ENCODE measurements at regions not wholly inside any gene's neighbourhood (a gene's known extent, or its start where the extent isn't known, plus 50 kb on each side); places are given as distances from the start of the nearest gene placed in this dataset.
"Not testable (repeated sequence)": the region's sequence is repeated elsewhere in the genome, so short reads cannot be mapped to it uniquely, and the experiment has no call there.

DNA sequence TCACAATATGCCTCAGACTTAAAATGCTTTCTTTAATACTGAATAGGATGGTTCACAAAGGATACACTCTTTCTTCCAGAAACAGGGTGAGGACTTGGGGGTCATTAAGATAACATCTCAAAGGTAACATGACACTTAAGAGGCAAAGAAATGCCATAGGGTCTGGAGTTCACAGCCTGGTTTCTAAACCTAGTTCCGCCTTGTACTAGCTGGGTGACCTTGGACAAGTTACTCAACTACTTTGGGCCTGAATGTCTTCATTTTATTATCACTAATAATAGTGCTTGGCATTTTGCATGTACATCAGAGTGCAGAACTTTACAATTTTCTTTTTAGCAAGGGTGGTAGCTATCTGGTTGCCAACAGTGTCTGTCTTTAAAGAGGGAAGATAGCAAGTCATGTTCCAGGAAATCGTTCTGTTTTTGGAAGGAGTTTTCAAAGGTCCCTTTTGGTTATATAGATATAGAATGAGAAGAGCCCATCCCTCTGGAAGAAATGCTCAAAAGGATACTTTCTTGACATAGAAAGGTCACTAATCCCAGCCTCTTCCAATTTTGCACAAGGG lies 257.8 kb downstream of the NUAK1 start:
- DNase-seq (ENCODE audit: low read depth, low spot score), result no peak

DNA sequence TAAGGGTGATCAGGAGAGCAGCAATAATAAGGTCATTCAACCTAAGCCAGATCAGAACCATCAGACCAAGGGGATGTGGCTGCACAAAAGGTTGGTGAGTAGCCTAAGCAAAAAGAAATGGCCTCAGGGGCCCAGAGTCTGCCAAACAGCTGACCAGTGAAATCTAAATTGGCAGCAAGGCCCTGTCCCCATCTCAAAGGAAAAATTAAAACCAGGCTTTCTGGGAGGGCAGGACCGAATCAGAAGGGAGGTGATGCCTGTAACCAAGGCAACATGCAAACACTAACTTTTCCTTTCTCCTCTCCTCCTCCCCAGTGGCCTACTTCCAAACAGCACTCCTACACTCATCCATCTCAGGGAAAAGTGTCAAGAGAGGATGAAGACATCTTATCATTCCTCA lies 256.4 kb downstream of the NUAK1 start:
- no peak for DNase-seq (ENCODE audit: low read depth, low spot score)

DNA sequence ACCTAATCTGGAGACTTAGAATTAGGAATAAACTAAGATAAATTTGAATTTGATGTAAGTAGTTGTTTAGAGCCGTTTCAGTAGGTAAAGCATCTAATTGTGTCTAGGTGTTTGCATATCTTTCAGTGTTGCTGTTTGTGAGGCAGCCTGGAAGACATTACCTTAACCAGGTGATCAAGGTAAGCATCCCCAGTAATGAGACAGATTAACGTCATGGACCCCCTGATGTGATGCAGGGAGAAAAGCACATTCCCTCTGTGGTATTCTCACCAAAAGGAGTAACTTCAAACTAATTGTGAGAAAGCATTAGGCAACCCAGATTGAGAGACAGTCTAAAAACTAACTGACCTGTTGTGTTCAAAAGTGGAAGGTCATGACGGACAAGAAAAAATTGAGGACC lies 251.6 kb downstream of the NUAK1 start:
- no peak for DNase-seq (ENCODE audit: low read depth, low spot score)

DNA sequence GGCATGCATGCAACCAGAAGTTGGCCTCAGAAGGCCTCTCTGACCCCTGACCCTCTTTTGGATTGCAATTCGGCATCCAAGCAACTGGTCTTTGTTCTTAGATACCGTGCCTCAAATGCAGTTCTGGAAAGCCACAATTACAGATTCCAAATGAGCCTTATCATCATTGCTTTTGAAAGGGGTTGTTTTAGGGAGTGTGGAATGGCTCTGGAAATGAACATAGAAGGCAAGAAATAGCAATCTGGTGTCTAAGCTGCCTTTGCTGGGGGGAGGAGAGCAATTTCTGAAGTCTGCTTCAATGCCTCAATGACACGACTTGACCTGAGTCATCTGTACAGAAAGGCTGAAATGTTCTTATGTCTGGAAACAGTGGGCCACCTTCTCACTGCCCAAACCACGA lies 250.1 kb downstream of the NUAK1 start:
- DNase-seq (ENCODE audit: low read depth, low spot score), result no peak

DNA sequence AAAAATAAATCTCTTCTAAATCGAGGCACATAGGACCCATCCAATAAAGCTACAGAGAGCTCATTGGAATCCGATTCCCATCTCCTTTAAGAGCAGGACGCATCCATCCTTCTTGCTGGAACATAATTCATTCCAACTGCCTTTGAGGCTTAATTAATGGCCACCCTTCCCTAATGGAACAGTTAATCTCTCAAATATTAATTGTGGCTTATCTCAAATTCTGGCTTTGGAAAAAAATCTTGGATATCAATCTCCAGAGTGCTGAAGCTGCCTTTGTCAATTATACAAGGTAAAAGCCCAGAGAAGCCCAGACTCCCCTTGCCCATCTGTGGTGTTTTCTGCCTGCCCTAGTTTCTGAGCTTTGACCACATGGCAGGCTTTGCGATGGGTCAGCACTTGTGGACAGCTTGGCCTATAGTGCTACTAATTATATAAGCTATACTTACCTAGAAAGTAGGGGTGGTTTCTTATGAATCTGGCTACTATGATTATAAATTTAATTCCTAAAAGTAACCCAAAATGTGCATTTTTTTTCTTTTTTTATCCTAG lies 246.3 kb downstream of the NUAK1 start:
- DNase-seq (ENCODE audit: low read depth, low spot score), result no peak

DNA sequence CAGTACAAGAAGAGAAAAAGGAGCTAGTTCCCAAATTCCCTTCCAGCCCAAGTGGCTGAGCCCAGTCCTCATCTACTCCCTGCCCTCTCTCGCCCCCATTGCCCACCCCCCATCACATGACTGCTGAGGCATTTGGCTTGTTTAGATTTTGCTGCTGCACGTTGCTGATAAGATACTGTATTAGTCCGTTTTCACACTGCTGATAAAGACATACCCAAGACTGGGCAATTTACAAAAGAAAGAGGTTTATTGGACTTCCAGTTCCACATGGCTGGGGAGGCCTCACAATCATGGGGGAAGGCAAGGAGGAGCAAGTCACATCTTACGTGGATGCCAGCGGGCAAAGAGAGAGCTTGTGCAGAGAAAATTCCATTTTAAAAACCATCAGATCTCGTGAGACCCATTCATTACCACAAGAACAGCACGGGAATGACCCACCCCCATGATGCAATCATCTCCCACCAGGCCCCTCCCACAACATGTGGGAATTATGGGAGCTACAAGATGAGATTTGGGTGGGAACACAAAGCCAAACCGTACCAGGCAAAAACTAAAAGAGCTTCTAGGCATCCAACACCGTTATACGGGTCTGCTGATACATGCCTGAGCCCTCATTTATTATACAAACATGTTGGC lies 243.4 kb downstream of the NUAK1 start:
- not testable (repeated sequence) for DNase-seq (ENCODE audit: low read depth, low spot score)

DNA sequence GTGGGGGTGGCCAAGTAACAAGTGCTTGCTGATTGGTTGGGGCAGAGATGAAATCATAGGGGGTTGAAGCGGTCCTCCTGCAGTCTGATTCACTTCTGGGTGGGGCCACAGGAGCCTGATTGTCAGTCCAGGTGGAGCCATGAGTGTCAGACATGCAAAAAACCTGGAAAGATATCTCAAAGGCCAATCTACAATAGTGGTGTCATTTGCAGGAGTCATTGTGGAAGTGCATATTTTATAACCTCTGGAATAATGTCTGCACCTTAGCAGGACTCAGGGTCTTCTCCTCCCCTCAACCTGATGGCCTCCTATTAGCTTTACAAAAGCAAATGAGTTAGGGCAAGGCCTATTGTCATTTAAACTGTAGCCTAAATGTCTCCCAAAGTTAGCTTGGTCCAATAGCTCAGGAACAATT lies 241.4 kb downstream of the NUAK1 start:
- no peak for DNase-seq (ENCODE audit: low read depth, low spot score)

DNA sequence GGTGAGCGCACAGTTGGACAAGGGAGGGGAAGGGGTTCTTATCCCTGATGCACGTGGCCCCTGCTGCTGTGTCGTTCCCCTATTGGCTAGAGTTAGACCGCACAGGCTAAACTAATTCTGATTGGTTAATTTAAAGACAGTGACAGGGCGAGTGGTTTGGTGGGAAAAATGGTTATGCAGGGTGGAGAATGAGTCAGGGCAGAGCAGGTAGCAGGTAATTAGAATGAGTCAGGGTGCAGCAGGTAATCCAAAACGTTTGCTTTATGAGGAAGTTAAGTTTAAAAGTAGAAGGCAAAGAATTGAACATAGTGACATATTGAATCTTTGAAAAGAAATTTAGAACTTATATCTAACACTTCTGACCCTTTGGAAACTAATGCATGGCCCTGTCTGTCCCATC lies 240.5 kb downstream of the NUAK1 start:
- DNase-seq (ENCODE audit: low read depth, low spot score), result not testable (repeated sequence)

DNA sequence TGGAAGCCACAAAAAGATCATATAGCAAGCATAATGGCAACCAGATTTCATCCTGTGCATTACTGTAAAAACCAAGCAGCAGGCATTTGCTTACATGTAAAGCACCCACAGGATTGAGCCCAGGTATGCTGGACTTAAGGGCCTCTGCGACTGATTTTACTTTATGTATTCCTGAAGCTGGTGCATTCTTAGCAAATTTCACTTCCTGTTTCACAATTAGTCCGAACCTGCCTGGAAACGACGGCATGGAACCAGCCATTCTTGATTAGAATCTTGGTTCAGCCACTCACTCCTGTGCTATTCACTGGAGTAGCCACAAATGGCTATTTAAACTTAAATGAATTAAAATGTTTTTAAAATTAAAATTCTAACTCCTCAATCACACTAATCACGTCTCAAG lies 239.2 kb downstream of the NUAK1 start:
- no peak for DNase-seq (ENCODE audit: low read depth, low spot score)

DNA sequence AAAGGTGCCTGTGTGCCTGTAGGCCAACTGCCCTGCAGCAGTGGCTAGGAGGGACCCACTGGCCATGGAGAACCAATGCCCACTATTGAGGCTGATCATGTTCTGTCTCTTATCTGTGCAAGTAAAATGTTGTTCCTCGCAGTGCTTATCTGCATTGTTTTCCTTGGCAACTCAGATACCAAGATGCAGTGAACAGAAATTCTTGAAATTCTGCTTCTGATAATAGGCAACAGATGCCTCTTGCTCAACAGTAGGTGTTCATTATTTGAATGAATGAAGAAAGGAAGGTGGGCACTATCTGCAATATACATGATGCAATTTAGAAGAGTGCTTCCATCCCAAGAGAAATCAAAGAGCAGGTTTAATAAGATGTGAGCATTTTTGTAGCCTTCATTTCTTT lies 232.2 kb downstream of the NUAK1 start:
- DNase-seq (ENCODE audit: low read depth, low spot score), result no peak

DNA sequence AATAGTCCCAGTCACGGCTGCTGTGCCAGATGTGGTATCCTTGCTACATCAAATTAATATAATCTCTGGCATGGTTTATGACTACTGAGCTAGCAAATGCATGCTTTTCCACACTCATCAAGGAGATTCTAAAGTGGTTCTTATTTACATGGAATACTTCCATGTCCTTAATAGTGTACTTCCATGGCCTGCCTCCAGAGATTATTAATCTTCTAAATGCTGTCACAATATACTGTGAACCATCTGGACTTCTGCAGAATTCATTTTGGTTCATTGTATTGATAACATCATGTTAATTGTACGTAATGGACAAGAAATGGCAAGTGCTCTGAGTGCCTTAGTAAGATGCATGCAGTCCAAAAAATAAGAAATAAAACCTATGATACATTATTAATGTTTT lies 230.8 kb downstream of the NUAK1 start:
- DNase-seq (ENCODE audit: low read depth, low spot score), result no peak

DNA sequence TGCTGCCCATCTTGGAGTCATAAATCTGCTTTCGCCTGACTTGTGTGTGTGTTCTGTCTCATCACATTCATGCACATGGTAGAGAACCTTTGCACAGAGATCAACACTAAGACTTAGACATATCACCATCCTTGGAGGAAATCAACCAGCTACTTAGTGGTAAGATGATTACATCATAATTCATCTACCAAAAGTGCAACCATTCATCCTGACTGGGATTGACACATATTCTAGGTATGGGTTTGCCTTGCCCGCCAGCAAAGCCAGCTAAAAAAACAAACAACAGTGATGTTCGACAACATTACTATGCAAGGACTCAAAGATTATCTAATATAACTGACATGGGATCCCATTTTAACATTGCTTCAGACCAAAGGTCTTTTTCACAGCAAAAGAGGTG lies 228.7 kb downstream of the NUAK1 start:
- no peak for DNase-seq (ENCODE audit: low read depth, low spot score)

DNA sequence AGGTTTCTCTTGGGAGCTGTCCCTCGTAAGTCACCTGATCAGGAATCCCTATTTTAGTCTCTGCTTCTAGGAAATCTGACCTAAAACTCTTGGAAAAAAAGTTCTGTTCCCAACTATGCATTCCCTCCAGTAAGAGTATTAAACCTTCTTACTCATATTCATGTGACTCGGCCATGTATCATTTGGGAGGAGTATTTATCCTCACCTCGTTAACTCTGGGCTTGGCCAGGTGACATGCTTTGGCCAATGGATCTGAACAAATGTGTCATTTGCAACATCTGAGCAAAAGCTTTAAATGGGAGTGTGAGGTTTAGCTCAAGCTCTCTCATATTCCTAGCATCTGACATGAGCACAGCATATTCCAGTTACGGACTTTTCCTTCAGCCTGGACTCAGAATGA lies 226.8 kb downstream of the NUAK1 start:
- no peak for DNase-seq (ENCODE audit: low read depth, low spot score)

DNA sequence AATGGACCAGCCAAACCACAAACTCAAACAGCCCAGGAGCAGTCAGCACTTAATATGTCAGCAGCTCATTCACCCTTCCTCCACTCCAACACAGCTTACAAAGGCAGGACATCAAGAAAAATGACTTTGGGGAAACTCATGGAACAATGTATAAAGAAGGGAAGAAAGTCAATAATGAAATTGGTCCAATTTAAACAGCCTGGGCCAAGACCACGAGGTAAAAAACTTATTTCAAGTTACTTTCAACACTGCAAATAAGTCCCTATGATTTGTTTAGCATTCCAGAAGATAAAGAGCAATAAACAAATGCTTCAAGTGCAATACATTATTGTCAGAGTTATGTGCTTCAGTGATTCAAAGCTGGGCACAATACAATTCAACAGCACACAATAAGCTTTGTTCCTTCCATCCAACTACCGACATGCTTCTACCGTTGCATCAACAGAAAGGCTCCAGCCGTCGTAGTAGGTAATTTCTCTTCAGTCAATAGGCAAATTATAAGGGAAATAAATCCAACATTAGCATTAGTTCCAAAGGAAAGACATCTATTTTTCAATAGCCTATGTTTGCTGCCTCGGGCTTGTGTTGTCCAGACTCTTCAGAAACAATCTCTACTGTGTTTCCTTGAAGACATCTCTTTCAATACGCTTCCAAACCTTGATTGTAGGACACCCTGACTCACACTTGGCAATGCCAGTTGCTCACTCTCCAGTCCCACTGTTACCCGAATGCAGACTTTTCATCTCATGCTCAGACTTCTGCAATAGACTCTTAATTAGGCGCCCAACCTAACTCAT lies 225.7 kb downstream of the NUAK1 start:
- DNase-seq (ENCODE audit: low read depth, low spot score), result no peak

DNA sequence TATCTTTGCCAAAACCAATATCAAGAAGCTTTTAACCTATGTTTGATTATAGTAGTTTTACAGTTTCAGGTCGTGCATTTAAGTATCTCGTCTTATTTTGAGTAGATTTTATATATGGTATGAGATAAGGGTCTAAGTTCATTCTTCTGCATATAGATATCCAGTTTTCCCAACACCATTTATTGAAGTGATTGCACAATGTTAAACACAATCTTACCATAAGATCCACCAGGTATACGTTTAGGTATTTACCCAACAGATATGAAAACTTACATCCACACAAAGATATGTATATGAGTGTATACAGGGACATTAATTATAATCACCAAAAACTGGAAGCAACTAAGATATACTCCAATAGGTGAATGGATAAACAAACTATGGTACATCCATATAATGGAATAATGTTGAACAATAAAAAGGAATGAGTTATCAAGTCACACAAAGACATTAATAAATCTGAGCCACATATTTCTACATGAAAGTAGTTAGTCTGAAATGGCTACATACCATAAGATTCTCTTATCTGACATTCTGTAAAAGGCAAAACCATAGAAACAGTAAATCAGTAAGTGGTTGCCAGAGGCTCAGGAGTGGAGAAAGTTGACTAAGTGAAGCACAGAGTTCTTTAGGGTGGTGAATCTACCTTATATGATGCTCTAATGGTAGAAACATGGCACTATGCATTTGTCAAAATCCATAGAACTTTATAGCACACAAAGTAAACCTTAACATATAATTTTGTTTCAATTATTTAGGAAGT lies 222.6 kb downstream of the NUAK1 start:
- no peak for DNase-seq (ENCODE audit: low read depth, low spot score)

DNA sequence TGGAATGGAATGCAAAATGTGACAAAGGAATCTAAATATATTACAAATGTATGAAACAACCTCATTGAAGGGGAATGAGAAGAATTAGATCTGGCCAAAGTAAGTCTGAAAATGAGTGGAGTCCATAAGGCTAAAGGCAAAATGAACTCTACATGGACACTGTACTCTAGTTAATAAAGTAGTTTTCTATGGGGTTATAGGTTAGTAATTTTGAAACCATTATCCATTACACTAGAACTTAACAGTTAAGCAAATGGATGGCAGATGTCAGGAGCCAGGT lies 222.1 kb downstream of the NUAK1 start:
- DNase-seq (ENCODE audit: low read depth, low spot score), result no peak

DNA sequence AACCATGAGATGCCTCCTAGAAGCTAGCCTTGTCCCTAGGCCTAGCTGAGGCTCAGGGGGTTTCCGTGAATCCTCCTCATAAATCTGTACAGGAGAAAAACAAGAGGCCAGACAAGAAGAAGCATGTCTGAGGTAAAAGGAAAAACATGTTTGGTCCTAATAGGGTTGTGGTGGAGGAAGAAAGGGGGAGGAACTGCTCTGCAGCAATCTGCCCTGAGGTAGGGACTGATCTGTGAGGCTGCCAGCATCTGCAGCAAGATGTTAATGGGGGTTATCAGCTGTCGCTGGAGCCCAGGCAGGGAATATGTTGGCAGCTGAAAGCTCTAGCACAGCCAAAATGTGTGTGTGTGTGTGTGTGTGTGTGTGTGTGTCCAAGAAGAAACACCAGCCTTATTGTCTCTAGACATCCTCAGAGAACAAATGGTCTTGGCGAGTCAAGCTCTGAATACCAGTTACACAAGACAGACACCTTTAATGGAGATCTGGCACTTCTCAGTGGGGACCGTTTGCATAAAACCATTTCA lies 218.5 kb downstream of the NUAK1 start:
- no peak for DNase-seq (ENCODE audit: low read depth, low spot score)

DNA sequence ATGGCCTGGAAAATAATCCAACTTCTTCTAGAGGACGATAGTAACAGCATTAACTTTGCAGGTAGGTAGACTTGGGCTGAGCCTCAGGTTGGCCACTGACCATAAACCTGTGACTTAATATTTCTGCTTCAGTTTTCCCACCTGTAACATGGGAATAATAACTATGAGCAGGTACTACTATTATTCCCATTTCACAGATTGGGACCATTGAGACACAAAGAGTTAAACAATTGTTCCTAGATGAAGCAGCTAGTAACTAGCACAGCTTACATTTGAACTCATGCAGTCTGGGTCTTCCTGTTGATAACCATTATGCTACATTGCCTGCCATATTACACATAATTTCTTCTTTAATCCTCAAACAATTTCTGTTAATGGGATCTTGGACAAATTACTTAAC lies 217.7 kb downstream of the NUAK1 start:
- no peak for DNase-seq (ENCODE audit: low read depth, low spot score)

DNA sequence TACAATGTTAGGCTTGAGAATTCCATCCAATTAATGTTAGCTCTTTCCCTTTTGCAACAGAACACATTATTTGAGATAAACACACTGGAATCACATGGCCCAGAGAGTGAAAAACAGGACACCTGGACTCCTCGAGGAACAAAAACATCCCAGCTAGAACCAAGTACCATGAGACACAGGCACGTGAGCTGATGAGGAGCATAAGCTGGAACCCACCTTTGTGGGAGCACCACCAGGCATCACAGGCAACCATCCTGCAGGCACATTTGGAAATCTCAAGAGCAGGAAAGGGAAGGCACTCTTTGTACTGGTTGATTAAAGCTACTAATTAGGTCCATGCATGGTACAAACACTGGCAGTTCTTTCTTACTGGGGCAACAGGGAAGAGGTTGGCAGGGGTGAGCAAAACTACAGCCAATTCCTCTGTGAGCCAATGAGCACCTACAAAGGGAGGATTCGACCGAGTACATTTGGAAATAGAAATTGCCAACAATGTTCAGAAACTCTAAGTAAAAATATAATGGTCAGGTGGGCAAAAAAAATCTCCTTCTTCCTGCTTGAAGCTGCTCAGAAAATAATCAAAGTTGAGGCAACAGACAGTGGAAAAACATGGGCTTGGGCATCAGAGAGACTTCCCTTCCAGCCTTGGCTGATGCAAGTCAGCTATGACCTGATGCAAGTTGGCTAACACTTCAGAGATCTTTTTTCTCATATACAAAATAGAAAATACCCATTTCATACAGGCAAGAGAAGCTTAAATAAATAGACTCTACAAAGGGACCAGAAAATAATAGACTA lies 216.7 kb downstream of the NUAK1 start:
- DNase-seq (ENCODE audit: low read depth, low spot score), result no peak

DNA sequence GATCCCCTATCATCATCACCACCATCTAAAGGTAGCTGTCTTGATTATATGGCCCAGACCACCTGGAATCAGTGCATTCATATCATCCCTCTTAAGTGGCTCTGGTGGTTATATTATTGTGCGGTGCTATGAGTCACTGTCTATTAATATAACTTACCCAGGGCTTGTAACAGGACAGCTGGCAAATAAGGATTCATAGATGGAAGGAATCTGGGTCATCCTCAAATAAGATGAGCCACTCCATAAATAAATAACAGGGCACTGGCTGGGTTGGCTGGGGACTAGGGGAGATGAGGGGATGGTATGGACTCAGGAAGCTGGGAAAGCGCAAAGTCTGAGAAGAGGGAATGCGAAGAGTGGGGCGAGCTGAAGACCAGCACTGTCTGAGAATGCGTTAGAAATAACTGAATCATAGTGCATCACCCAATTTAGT lies 216.1 kb downstream of the NUAK1 start:
- DNase-seq (ENCODE audit: low read depth, low spot score), result no peak

DNA sequence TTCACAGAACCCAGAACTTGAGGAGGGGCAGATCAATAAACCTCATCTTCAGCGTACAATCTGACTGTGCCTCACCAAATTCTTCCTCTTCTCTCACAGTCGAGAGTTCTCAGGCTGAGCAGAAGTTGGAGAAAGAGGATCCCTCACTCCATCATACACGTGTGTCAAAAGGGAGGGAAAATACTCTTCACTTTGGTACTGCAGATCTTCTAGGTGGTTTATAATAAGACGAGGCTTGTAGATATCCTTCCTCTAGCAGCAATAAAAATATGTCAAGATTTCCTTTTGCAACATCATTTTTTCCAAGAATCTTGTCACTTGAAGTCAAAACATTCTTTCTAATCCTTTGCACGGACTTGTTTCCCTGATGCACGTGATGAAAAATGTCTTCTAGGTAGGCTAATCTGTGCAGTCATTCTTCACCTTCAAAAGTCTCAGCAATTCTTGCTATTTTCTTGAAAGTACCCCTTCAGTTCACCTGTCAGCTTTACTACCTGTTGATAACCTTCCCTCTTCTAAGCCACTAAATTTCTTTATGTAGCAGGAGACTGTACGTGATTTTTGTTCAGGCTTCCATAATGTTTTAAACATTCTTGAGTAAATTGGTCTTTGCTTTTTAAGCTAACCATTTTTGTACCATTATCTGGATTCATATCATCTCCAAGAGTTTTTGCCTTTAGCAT lies 214.1 kb downstream of the NUAK1 start:
- no peak for DNase-seq (ENCODE audit: low read depth, low spot score)
